ENCODE measurements at regions not wholly inside any gene's neighbourhood (a gene's known extent, or its start where the extent isn't known, plus 50 kb on each side); places are given as distances from the start of the nearest gene placed in this dataset.
"Not testable (repeated sequence)": the region's sequence is repeated elsewhere in the genome, so short reads cannot be mapped to it uniquely, and the experiment has no call there.

DNA sequence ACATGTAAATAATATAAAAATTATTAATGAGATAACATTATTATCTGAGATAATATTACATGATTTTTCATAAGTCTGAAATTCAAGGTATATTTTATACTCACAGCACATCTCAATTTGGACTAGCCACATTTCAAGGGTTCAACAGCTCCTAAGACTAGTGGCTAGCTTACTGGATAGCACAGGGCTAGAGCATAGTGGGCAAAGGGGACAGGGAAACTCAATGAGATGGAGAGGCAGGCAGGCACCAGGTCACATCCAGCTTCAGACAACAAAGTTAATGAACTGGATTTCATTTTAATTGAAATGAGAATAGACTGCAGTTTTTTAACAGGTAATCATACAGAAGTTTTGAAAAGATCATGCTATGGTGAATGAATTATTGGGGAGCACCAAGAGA, 137.4 kb downstream of the NBPF8 start:
- DNase-seq: not testable (repeated sequence)

DNA sequence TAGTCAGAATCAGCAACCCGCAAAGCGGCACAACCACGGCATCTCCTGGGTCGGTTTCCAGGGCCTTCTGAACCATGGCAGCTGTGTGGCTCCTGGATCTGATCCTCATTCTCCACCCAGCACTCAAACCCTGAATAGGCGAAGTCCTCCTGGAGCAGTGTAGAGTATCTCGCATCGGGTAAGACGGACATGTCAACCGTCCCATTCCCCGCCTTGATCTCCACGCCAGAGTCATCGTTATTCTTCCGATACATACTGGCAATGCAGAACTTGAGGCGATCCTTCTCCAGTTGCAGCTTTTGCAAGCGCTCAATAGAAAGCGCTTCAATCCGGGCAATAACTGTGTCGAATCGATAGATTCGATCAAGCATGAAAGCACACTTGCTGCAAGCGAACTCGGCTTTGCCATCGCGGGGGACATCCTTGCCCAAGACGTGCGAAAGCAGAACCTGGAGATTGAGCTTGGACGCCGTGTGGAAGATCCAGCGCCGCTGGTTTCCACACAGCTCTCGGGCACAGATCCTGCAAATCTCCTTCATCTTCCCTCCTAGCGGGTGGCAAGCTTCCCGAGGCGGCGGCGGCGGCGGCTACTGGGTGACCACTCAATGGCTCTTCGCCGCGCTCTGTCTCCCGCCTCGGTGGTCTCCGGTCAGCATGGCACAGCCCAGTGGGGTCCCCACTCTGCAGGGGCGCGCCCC, 142.9 kb downstream of the NBPF8 start:
- not testable (repeated sequence) for DNase-seq

GRCh38 chr1:120558303-120559060, 143.6 kb downstream of the NBPF8 start:
- peak; percentile 64 for DNase-seq

DNA sequence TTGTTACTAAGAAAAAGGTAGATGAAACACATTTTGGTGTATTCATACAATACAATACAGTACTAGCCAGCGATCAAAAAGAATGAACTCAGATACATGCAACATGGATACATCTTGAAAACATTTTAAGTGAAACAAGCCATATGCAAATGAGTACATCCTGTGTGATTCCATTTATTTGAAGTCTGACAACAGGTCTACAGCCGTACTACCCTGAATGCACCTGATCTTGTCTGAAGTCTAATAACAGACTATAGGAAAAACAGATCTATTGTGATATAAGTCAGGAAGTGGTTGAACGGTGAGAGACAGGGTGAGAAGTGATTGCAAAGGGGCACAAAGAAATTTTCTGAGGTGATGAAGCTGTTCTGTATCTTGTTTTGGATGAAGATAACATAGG, 146.9 kb downstream of the NBPF8 start:
- DNase-seq: peak; percentile 15

GRCh38 chr1:120565396-120565795, 150.6 kb downstream of the NBPF8 start:
- not testable (repeated sequence) for DNase-seq

- DNase-seq: not testable (repeated sequence)
Observed at GRCh38 chr1:120567620-120568019, 152.8 kb downstream of the NBPF8 start.

DNA sequence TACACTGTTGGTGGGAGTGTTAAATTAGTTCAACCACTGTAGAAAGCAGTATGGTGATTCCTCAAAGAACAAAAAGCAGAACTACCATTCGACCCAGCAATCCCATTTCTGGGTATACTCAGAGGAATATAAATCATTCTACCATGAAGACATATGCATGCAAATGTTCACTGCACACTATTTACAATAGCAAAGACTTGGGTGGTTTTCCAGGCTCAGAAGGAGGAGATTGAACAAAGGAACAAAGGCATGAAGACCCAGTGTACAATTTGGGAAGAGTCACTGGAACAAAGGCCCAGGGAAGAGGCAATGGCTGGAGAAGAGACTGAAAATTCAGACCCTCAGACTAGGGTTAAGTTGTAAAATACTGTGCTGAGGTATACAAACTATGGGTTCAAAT, 148.5 kb upstream of the NBPF26 start:
- DNase-seq: not testable (repeated sequence)

DNA sequence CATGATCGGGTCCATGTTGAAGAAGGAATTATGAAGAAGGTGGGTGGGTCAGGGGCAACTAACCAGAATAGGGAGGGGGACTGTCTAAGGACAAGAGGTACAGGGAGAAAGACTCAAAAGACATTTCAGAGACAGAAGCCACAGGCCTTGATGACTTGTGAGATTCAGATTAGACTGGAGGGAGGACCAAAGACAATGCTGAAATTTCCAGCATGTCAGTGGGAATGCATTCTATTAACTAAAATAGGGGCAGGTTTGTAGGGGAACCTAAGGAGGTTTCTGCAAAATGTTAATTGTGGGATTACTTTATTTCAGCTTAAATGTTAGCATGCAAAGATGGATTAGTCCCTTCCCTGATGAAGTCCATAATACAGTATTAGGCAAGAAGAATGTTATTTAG, 141.6 kb upstream of the NBPF26 start:
- not testable (repeated sequence) for DNase-seq

DNA sequence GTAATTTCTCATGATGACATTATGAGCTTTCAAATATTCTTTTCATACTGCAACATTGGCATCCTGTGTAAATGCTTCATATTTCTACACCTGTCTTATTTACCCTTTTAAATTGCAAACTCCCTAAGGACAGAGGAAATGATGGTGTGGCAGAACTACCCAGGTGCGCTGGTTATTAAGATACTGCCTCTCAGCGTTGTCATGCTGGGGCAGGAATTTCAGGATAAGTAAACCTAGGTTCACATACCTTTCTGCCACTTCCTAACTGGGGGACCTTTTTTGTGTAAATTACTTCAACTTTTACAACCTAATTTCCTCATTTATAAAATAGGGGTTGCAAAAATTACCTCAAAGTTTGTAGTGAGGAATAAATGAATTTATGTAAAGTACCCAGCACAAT, 137.7 kb upstream of the NBPF26 start:
- DNase-seq: not testable (repeated sequence)

DNA sequence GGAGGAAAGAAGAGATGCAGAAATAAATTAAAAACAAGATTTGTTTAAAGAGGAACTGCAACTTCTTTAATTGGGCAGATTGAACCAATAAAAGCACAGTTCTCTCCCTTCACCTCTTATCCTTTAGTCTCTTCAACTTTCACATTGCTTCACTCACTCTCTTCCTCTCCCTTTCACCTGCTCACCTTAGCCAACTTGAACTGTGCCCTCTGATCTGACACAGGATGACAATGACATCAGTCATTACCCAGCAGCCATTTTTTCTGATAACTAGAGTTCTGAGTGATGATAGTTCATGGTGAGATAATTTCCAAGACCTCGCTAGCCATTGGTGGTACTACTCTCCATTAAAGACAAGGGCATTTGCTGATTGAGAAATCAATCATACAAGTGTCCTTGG, 134.9 kb upstream of the NBPF26 start:
- not testable (repeated sequence) for DNase-seq

DNA sequence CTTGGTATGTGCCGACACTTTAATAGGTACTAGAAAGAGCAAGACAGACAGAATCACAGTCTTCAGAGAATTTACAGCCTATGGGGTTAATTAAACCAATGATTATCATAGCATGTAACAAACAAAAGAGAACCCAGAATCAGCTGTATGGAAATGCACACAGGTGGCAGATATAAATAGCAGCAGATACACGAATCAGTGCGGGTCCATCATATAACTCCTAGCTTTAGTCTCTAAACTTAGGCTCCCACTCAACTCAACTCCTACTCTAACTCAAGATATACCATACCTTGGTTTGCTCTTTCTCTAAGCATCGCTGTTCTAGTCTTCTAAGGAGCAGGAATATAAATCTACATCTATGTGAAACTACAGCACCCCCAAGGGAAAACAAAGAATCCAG, 132.0 kb upstream of the NBPF26 start:
- not testable (repeated sequence) for DNase-seq

DNA sequence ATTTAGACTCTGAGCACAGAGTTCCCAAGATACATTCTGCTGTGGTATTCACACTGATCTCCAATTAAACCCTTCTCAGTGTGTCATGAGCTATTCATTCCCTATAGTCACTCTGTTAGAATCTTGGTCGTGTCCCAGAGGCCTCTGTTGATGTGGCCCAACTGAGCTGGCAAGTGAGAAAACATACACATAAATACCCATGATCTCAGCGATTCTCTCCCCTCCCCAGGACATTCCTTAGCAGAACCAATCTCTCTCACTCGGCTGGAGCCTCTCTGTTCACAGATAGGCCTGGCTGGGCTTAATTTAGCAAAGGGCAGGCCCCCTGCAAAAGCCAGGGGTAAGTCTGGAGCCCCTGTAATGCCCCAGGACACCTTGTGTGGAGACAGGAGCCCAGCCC, 130.8 kb upstream of the NBPF26 start:
- DNase-seq: not testable (repeated sequence)

DNA sequence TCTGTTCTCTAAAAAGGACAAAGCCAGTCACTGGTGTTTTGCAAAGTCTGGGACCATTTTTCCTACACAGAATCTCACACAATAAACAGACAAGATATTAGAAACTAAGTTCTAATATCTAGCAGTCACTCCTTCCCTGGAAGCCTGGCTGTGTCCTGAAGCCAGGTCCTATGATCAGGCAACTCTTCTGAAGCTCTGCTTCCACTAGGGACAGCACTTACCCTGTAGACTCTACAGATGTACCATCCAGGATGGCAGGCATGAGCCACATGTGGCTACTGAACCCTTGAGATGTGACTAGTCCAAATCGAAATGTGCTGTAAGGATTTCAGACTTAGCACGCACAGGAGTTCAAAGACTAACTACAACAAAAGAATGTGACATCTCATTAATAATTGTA, 130.1 kb upstream of the NBPF26 start:
- DNase-seq: not testable (repeated sequence)

- DNase-seq: not testable (repeated sequence)
Observed at GRCh38 chr1:120598331-120598951, 125.3 kb upstream of the NBPF26 start.

DNA sequence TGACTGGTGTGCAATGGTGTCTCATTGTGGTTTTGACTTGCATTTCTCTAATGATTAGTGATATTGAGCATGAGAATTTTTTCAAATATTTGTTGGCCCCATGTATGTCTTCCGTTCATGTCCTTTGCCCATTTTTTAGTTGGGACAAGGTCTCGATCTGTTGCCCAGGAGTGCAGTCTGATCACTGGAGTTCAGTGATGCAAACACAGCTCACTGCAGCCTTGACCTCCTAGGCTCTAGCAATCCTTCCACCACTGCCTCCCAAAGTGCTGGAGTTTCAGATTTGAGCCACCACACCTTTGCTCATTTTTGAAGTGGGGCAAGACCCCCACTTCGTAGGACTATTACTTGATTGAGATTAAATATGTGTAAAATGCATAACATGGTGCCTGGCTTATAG, 124.2 kb upstream of the NBPF26 start:
- DNase-seq: not testable (repeated sequence)

GRCh38 chr1:120600442-120601041, 123.2 kb upstream of the NBPF26 start:
- DNase-seq: not testable (repeated sequence)

- DNase-seq: not testable (repeated sequence)
Observed at GRCh38 chr1:120607882-120608281, 115.9 kb upstream of the NBPF26 start.

- DNase-seq: not testable (repeated sequence)
Observed at GRCh38 chr1:120608314-120609014, 115.3 kb upstream of the NBPF26 start.

DNA sequence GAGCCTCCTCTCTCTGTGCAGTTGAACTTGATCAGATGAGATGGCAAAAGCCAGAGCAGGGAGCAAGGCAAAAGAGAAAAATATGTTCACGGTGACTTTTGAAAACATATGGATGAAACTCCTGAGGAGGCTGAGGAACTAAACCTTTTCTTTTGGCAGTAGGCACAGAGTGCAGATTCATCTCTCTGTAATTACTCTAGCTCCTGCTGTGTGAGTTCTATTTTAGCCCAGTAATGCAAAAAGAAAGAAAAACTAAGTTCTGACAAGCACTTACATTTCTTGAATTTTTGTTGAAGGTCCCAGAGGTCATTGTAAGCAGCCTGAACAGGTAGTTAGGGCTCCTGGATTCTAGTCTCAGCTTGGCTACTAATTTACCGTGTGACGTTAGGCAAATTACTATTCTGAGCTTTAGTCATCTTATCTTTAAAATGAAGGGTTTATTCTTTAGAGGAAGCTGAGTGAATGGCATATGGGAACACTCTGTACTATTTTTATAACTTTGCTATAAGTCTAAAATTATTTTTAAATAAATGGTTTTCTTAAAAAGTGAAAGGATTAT, 114.7 kb upstream of the NBPF26 start:
- not testable (repeated sequence) for DNase-seq

DNA sequence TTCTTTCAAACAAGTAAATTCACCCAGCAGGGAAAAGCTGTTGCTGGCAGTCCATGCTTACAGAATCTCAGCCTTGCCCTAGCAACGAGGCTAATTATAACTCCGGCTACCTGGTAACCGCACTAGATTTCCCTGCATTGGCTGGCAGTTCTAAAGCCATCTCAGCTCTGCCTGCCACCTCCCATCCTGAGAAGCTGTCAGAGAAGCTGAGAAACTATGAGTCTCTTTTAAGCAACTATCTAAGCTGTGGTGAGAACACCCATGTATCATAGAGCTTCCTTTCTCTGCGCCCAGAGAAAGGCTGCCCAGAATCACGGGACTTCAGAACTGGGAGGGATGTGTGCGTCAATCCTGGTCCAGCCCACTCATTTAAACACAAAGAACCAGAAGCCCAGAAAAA, 113.9 kb upstream of the NBPF26 start:
- DNase-seq: not testable (repeated sequence)

DNA sequence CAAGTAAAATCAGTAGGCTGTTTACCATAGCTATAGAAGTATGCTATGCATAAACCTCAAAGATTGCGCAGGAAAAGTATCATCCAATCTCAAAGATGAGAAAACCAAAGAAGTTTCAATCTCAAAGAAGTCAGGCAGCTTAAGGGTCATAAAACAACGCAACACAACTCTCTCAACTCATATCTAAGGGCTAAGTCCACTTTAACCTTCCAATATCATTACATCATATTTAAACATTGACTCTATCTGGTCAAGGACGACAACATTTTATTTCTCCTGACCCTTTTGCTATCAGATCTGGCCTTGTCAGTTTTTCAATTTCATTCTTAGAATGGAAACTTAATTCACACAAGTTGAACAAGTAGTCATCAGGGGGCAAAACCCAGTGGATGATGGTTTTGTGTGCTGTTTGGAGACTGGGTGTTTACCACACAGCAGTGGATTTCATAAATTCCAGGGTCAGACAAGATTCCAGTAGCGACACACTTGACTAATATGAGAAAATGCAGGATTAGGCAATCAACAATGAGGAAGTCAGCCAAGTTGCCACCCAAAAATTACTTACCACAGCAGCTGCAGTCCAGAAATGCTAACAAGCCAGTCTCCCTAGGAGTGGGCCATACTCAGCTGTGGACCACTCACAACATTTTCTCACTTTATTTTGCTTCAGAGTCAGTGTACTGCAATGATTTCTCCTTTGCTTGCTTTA, 108.7 kb upstream of the NBPF26 start:
- not testable (repeated sequence) for DNase-seq

- DNase-seq: not testable (repeated sequence)
Observed at GRCh38 chr1:120617493-120617892, 106.3 kb upstream of the NBPF26 start.
